Astrocyte (in vitro differentiated cells and primary cell): ENCODE measurements at regions not wholly inside any gene's neighbourhood (a gene's known extent, or its start where the extent isn't known, plus 50 kb on each side); places are given as distances from the start of the nearest gene placed in this dataset.

Source experiments
- DNase-seq: peaks from one replicate; pipeline ENCODE4 v3.0.0-alpha.2; 2010; ENCODE audit warnings: low read depth
- FAIRE-seq: peaks from 2 replicates; lab custom pipeline; 2011; peaks lifted over from hg19 to GRCh38; lab: Jason Lieb, UNC
- H2AFZ ChIP-seq: 2 replicates; pipeline ENCODE4 v1.6.0; 2012; ENCODE audit warnings: low read depth, low read length, inconsistent platforms
- H3K27ac ChIP-seq: 2 replicates; pipeline ENCODE4 v1.5.1; 2011; ENCODE audit warnings: low read depth, low read length, inconsistent platforms
- H3K27me3 ChIP-seq: 2 replicates; pipeline ENCODE4 v1.6.0; 2011; ENCODE audit warnings: low read length, inconsistent platforms; ENCODE audit not compliant: insufficient read depth
- H3K36me3 ChIP-seq: 2 replicates; pipeline ENCODE4 v1.5.1; 2011; ENCODE audit warnings: low read length, inconsistent platforms; ENCODE audit not compliant: insufficient read depth
- H3K4me1 ChIP-seq: 2 replicates; pipeline ENCODE4 v1.5.1; 2011; ENCODE audit warnings: low read length, inconsistent platforms; ENCODE audit not compliant: insufficient read depth
- H3K4me2 ChIP-seq: 2 replicates; pipeline ENCODE4 v1.6.0; 2012; ENCODE audit warnings: low read length, inconsistent platforms
- H3K4me3 ChIP-seq: 2 replicates; pipeline ENCODE4 v1.5.1; 2011; ENCODE audit warnings: low read depth, mild to moderate bottlenecking, low read length, inconsistent platforms; ENCODE audit not compliant: insufficient read depth
- H3K79me2 ChIP-seq: 2 replicates; pipeline ENCODE4 v1.6.0; 2012; ENCODE audit warnings: mild to moderate bottlenecking, low read length, inconsistent platforms; ENCODE audit not compliant: insufficient read depth
- H3K9ac ChIP-seq: 2 replicates; pipeline ENCODE4 v1.6.0; 2012; ENCODE audit warnings: mild to moderate bottlenecking, low read length, inconsistent platforms
- H3K9me3 ChIP-seq: 2 replicates; pipeline ENCODE4 v1.5.1; 2012; ENCODE audit warnings: low read depth, mild to moderate bottlenecking, low read length, inconsistent platforms; ENCODE audit not compliant: insufficient read depth
- H4K20me1 ChIP-seq: 2 replicates; pipeline ENCODE4 v1.6.0; 2012; ENCODE audit warnings: low read length, inconsistent platforms; ENCODE audit not compliant: insufficient read depth
- H3K27ac Mint-ChIP-seq: one replicate; pipeline ENCODE4 v1.8.0; 2021; ENCODE audit warnings: mild to moderate bottlenecking, mixed read lengths; ENCODE audit not compliant: unreplicated experiment
- H3K27me3 Mint-ChIP-seq: one replicate; pipeline ENCODE4 v1.8.0; 2021; ENCODE audit warnings: low read depth, mixed read lengths; ENCODE audit not compliant: unreplicated experiment
- H3K36me3 Mint-ChIP-seq: one replicate; pipeline ENCODE4 v1.8.0; 2021; ENCODE audit warnings: low read depth, mixed read lengths; ENCODE audit not compliant: unreplicated experiment
- H3K4me1 Mint-ChIP-seq: one replicate; pipeline ENCODE4 v1.8.0; 2021; ENCODE audit warnings: low read depth, mixed read lengths; ENCODE audit not compliant: unreplicated experiment
- H3K4me3 Mint-ChIP-seq: one replicate; pipeline ENCODE4 v1.8.0; 2021; ENCODE audit warnings: mild to moderate bottlenecking, moderate library complexity, mixed read lengths; ENCODE audit not compliant: unreplicated experiment
- H3K9me3 Mint-ChIP-seq: one replicate; pipeline ENCODE4 v1.8.0; 2021; ENCODE audit warnings: mild to moderate bottlenecking, mixed read lengths; ENCODE audit not compliant: unreplicated experiment
- EZH2 ChIP-seq: IDR thresholded peaks from 2 replicates; pipeline ENCODE4 v1.6.1; 2012; ENCODE audit warnings: mild to moderate bottlenecking, low read length, inconsistent platforms; ENCODE audit not compliant: insufficient read depth
- TF ChIP-seq, protein P1 (sequence below): IDR thresholded peaks from 2 replicates; pipeline ENCODE4 v1.5.1; 2011; ENCODE audit warnings: low read depth, mild to moderate bottlenecking, inconsistent platforms, low read length, moderate library complexity; ENCODE audit not compliant: insufficient read depth

DNA sequence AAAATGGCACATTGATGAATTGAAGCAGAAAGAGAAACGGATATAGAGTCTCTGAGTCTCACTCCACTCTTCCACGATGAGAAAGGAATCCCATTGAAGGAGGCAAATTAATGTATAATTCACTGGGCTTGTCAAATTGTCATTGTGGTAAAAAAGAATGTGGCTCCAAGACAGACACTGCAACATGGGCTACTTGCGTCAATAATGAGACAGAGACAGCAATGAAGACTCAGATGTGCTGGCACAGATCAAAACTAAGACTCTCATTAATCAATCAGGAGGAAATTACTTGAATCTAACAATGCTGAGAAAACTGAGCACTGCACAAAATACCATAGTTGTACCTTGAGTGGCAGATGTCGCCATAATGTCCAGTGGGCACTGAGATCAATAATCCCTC is 1485.5 kb downstream of the TECRL start:
- Mint-ChIP-seq H3K27me3 (no peaks in the 10 kb centered on the region), H3K27ac (no peak overlapping the region), H3K4me3 (no peak overlapping the region), H3K9me3 (no peaks in the 10 kb centered on the region), H3K36me3 (no peaks in the 10 kb centered on the region), H3K4me1 (peaks cover 3% of the 10 kb centered on the region)
- H3K9me3 ChIP-seq = no peaks in the 10 kb centered on the region
- DNase-seq = no peak
- no peak overlapping the region for H2AFZ ChIP-seq
- H3K4me1 ChIP-seq = no peaks in the 10 kb centered on the region
- no peak overlapping the region for H3K9ac ChIP-seq
- no peaks in the 10 kb centered on the region for H3K79me2 ChIP-seq
- TF ChIP-seq EZH2 = no peak
- TF ChIP-seq, protein P1, sequence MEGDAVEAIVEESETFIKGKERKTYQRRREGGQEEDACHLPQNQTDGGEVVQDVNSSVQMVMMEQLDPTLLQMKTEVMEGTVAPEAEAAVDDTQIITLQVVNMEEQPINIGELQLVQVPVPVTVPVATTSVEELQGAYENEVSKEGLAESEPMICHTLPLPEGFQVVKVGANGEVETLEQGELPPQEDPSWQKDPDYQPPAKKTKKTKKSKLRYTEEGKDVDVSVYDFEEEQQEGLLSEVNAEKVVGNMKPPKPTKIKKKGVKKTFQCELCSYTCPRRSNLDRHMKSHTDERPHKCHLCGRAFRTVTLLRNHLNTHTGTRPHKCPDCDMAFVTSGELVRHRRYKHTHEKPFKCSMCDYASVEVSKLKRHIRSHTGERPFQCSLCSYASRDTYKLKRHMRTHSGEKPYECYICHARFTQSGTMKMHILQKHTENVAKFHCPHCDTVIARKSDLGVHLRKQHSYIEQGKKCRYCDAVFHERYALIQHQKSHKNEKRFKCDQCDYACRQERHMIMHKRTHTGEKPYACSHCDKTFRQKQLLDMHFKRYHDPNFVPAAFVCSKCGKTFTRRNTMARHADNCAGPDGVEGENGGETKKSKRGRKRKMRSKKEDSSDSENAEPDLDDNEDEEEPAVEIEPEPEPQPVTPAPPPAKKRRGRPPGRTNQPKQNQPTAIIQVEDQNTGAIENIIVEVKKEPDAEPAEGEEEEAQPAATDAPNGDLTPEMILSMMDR = no peak
- no peak overlapping the region for H3K4me2 ChIP-seq
- FAIRE-seq = no peak
- no peak overlapping the region for H3K4me3 ChIP-seq
- H3K36me3 ChIP-seq = no peaks in the 10 kb centered on the region
- H3K27me3 ChIP-seq = no peaks in the 10 kb centered on the region
- H4K20me1 ChIP-seq = no peaks in the 10 kb centered on the region
- no peak overlapping the region for H3K27ac ChIP-seq

DNA sequence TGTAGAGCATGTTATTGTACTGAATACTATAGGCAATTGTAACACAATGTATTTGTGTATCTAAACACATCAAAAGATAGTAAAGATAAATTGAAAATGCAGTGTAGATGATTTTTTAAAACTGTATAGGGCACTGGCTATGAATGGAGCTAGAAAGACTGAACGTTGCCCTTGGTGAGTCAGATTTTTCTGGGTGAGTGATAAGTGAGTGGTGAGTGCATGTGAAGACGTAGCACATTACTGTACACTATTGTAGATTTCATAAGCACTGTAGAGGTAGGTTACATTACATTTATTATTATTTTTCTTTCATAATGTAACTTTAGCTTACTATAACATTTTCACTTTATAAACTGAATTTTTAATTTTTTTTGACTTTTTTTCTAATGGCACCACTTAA is 1491.6 kb downstream of the TECRL start:
- Histone ChIP-seq H3K27ac (no peak overlapping the region), H3K27me3 (no peaks in the 10 kb centered on the region), H4K20me1 (no peaks in the 10 kb centered on the region), H3K4me3 (no peak overlapping the region), H3K9ac (no peak overlapping the region), H3K9me3 (no peaks in the 10 kb centered on the region), H2AFZ (no peak overlapping the region), H3K4me2 (no peak overlapping the region), H3K4me1 (no peaks in the 10 kb centered on the region), H3K36me3 (no peaks in the 10 kb centered on the region), H3K79me2 (no peaks in the 10 kb centered on the region)
- H3K4me1 Mint-ChIP-seq = no peaks in the 10 kb centered on the region
- H3K4me3 Mint-ChIP-seq = no peak overlapping the region
- no peak for FAIRE-seq
- no peaks in the 10 kb centered on the region for H3K36me3 Mint-ChIP-seq
- H3K27ac Mint-ChIP-seq = no peak overlapping the region
- H3K27me3 Mint-ChIP-seq = no peaks in the 10 kb centered on the region
- no peaks in the 10 kb centered on the region for H3K9me3 Mint-ChIP-seq
- TF ChIP-seq, protein P1 = no peak
- TF ChIP-seq EZH2 = no peak
- no peak for DNase-seq

DNA sequence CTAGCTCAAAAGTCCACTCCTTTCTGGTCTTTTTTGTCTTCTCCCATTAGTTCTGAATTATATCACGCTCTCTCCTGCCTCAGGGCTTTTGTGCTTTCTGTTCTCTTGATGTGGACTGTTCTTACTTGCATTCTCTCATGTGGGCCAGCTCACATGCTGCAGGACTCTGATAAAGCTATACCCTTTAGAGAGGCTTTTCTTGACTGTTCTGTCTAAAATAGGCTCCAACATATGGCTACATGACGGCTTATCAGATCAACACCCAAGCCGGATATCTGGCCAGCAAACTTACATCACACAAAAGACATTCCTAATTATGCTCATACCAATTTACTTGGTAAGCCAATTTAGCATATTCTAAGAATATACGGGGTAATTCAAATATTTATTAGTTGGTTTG is 1494.5 kb downstream of the TECRL start:
- H3K4me3 ChIP-seq = no peak overlapping the region
- no peaks in the 10 kb centered on the region for H3K4me1 ChIP-seq
- H3K27me3 ChIP-seq = no peaks in the 10 kb centered on the region
- H3K79me2 ChIP-seq = no peaks in the 10 kb centered on the region
- no peak overlapping the region for H2AFZ ChIP-seq
- no peak overlapping the region for H3K9ac ChIP-seq
- H3K27ac ChIP-seq = no peak overlapping the region
- no peaks in the 10 kb centered on the region for H3K36me3 Mint-ChIP-seq
- no peak overlapping the region for H3K4me3 Mint-ChIP-seq
- no peaks in the 10 kb centered on the region for H3K36me3 ChIP-seq
- TF ChIP-seq, protein P1 = no peak
- no peaks in the 10 kb centered on the region for H4K20me1 ChIP-seq
- H3K27me3 Mint-ChIP-seq = no peaks in the 10 kb centered on the region
- no peaks in the 10 kb centered on the region for H3K9me3 ChIP-seq
- no peak for FAIRE-seq
- no peak for DNase-seq
- no peaks in the 10 kb centered on the region for H3K4me1 Mint-ChIP-seq
- no peak overlapping the region for H3K4me2 ChIP-seq
- H3K27ac Mint-ChIP-seq = no peak overlapping the region
- H3K9me3 Mint-ChIP-seq = no peaks in the 10 kb centered on the region
